Psoas muscle (tissue), 7 donors: ENCODE measurements at regions not wholly inside any gene's neighbourhood (a gene's known extent, or its start where the extent isn't known, plus 50 kb on each side); places are given as distances from the start of the nearest gene placed in this dataset.

Experiments
- ATAC-seq, 4 donors: fragments of 200-7000 bp; cut with Tn5 transposase; one replicate each; pipeline ENCODE4 v1.9.1; 2020; ENCODE audit warnings: moderate library complexity in 3 of 4, mild to moderate bottlenecking in 2 of 4
- DNase-seq, 2 donors: peaks; one replicate each; pipeline ENCODE4 v3.0.0-alpha.2; 2020
- H3K27ac ChIP-seq: fragments of 200-600 bp; one replicate; pipeline ENCODE4 v1.8.0; 2022
- H3K27me3 ChIP-seq, 3 donors: fragments of 200-600 bp in 1 of 3; one replicate each; pipeline versions ENCODE4 v1.6.1 to v1.8.0; 2013 to 2022; ENCODE audit warnings: low read length in 2 of 3, mild to moderate bottlenecking in 2 of 3, moderate library complexity in 1 of 3; ENCODE audit not compliant: insufficient read depth in 3 of 3
- H3K36me3 ChIP-seq, 2 donors: fragments of 200-600 bp in 1 of 2; one replicate each; pipeline versions ENCODE4 v1.6.1 to v1.8.0; 2013 to 2022; ENCODE audit warnings: low read depth in 1 of 2, mild to moderate bottlenecking in 1 of 2, moderate library complexity in 1 of 2; ENCODE audit not compliant: insufficient read depth in 1 of 2
- H3K4me1 ChIP-seq: fragments of 200-600 bp; one replicate; pipeline ENCODE4 v1.8.0; 2022
- H3K4me3 ChIP-seq: fragments of 200-600 bp; one replicate; pipeline ENCODE4 v1.8.0; 2022; ENCODE audit warnings: mild to moderate bottlenecking
- H3K9me3 ChIP-seq: fragments of 200-600 bp; one replicate; pipeline ENCODE4 v1.8.0; 2022
- CTCF ChIP-seq: fragments of 200-600 bp; IDR thresholded peaks from one replicate; pipeline ENCODE4 v1.8.0; 2022; ENCODE audit warnings: antibody characterized with exemption
- WGBS, 3 donors: extraction: QIAGEN DNeasy Blood & Tissue Kit; methylation state at CpG; one replicate each; pipeline versions ENCODE4 v1.1.6 to v1.1.7; 2013; 5-methylcytosine and 5-hydroxymethylcytosine counted together
- intact Hi-C, 2 donors: fragments of 100-400 bp; cut with DNase I; formaldehyde crosslinking; loops; one replicate each; pipeline versions ENCODE4 v1.11.0 to v1.14.2; 2022
- donor health status: healthy with polysubstance abuse.
- donor health status: DM: no; HTN: no; CAD: no; lungs with moderate emphysema.
- donor health status: Bipolar disorder and iron deficiency.
- donor health status: healthy.
- donor health status: DM: yes; HTN: yes; CAD: no.
- donor health status: DM: no; HTN: no; CAD: no.
- donor health status: DM: yes; HTN: yes; CAD: no.

GRCh38 chr6:71589254-71589653 lies 297.1 kb upstream of the RIMS1 start:
- Histone ChIP-seq H3K27me3 (no peaks in the 10 kb centered on the region), H3K36me3 (no peaks in the 10 kb centered on the region), H3K4me1 (no peaks in the 10 kb centered on the region), H3K4me3 (no peak overlapping the region), H3K27ac (no peak overlapping the region), H3K9me3 (no peaks in the 10 kb centered on the region)
- DNase-seq, result no peak
- no peak for TF ChIP-seq CTCF
- WGBS, 3 donors, result 85 to 89% (median 88%) methylated on average over 5 of the region's 5 CpGs
- intact Hi-C loops, result no loop called here
- ATAC-seq, result no peak

GRCh38 chr6:71592643-71593042 lies 293.7 kb upstream of the RIMS1 start:
- no peak for ATAC-seq
- Histone ChIP-seq H3K27ac (no peak overlapping the region), H3K4me3 (no peak overlapping the region), H3K27me3 (no peaks in the 10 kb centered on the region), H3K4me1 (no peaks in the 10 kb centered on the region), H3K9me3 (no peaks in the 10 kb centered on the region), H3K36me3 (no peaks in the 10 kb centered on the region)
- intact Hi-C loops, result no loop called here
- no peak for TF ChIP-seq CTCF
- no peak for DNase-seq

GRCh38 chr6:71599359-71599758 lies 287.0 kb upstream of the RIMS1 start:
- no peak overlapping the region for H3K4me3 ChIP-seq
- no peaks in the 10 kb centered on the region for H3K36me3 ChIP-seq
- TF ChIP-seq CTCF, result no peak
- ATAC-seq (no peak), DNase-seq (no peak)
- H3K9me3 ChIP-seq, result no peaks in the 10 kb centered on the region
- intact Hi-C loops, result no loop called here
- no peak overlapping the region for H3K27ac ChIP-seq
- H3K4me1 ChIP-seq, result peaks cover 5% of the 10 kb centered on the region
- no peaks in the 10 kb centered on the region for H3K27me3 ChIP-seq

- WGBS, 3 donors, result 74 to 81% (median 76%) methylated on average over 2 of the region's 2 CpGs
- TF ChIP-seq CTCF, result no peak
- peaks cover 5% of the 10 kb centered on the region for H3K4me1 ChIP-seq
- no peak overlapping the region for H3K4me3 ChIP-seq
- H3K27ac ChIP-seq, result no peak overlapping the region
- DNase-seq, result no peak
- intact Hi-C loops, result no loop called here
- no peaks in the 10 kb centered on the region for H3K9me3 ChIP-seq
- H3K36me3 ChIP-seq, result no peaks in the 10 kb centered on the region
- ATAC-seq, result no peak
- no peaks in the 10 kb centered on the region for H3K27me3 ChIP-seq
These were observed 283.9 kb upstream of the RIMS1 start for GRCh38 chr6:71602385-71603007.

GRCh38 chr6:71603021-71603420 lies 283.3 kb upstream of the RIMS1 start:
- intact Hi-C loops, result no loop called here
- DNase-seq (no peak), ATAC-seq (no peak)
- no peak for TF ChIP-seq CTCF
- no peaks in the 10 kb centered on the region for H3K27me3 ChIP-seq
- no peak overlapping the region for H3K4me3 ChIP-seq
- no peaks in the 10 kb centered on the region for H3K36me3 ChIP-seq
- H3K9me3 ChIP-seq, result no peaks in the 10 kb centered on the region
- H3K27ac ChIP-seq, result no peak overlapping the region
- peaks cover 5% of the 10 kb centered on the region for H3K4me1 ChIP-seq
